RPMI8226 (cell line): ENCODE measurements at regions not wholly inside any gene's neighbourhood (a gene's known extent, or its start where the extent isn't known, plus 50 kb on each side); places are given as distances from the start of the nearest gene placed in this dataset.
"Not testable (repeated sequence)": the region's sequence is repeated elsewhere in the genome, so short reads cannot be mapped to it uniquely, and the experiment has no call there.

Experiments
- DNase-seq: peaks from one replicate; pipeline ENCODE4 v3.0.0-alpha.2; 2015

- no peak for DNase-seq
Observed at GRCh38 chr10:45199205-45199740, 116.1 kb downstream of the OR13A1 start.

- DNase-seq, result no peak
Observed at GRCh38 chr10:45201271-45201670, 114.1 kb downstream of the OR13A1 start.

- no peak for DNase-seq
Observed at GRCh38 chr10:45202242-45202641, 113.2 kb downstream of the OR13A1 start.

GRCh38 chr10:45204954-45205775 lies 110.2 kb downstream of the OR13A1 start:
- no peak for DNase-seq

GRCh38 chr10:45209888-45210287 lies 105.5 kb downstream of the OR13A1 start:
- no peak for DNase-seq

- DNase-seq, result no peak
Observed at GRCh38 chr10:45211576-45211975, 103.8 kb downstream of the OR13A1 start.

- no peak for DNase-seq
Observed at GRCh38 chr10:45219416-45219815, 96.0 kb downstream of the OR13A1 start.

GRCh38 chr10:45220931-45221330 lies 94.5 kb downstream of the OR13A1 start:
- DNase-seq, result no peak

- no peak for DNase-seq
Observed at GRCh38 chr10:45224219-45224841, 91.1 kb downstream of the OR13A1 start.

GRCh38 chr10:45227042-45227441 lies 88.4 kb downstream of the OR13A1 start:
- DNase-seq, result no peak

- DNase-seq, result no peak
Observed at GRCh38 chr10:45227456-45227855, 88.0 kb downstream of the OR13A1 start.

GRCh38 chr10:45229823-45230222 lies 85.6 kb downstream of the OR13A1 start:
- no peak for DNase-seq

GRCh38 chr10:45235260-45235769 lies 80.1 kb downstream of the OR13A1 start:
- peak; percentile 69 for DNase-seq

- DNase-seq, result no peak
Observed at GRCh38 chr10:45235798-45236220, 79.6 kb downstream of the OR13A1 start.

- DNase-seq, result no peak
Observed at GRCh38 chr10:45238896-45239295, 76.5 kb downstream of the OR13A1 start.

GRCh38 chr10:45239642-45240041 lies 75.8 kb downstream of the OR13A1 start:
- no peak for DNase-seq

GRCh38 chr10:45241865-45242520 lies 73.4 kb downstream of the OR13A1 start:
- DNase-seq, result no peak

GRCh38 chr10:45243261-45243660 lies 72.1 kb downstream of the OR13A1 start:
- no peak for DNase-seq

GRCh38 chr10:45246522-45246921 lies 68.9 kb downstream of the OR13A1 start:
- DNase-seq, result no peak

GRCh38 chr10:45249978-45250693 lies 65.3 kb downstream of the OR13A1 start:
- DNase-seq, result peak; percentile 74

- not testable (repeated sequence) for DNase-seq
Observed at GRCh38 chr10:45250694-45251075, 64.7 kb downstream of the OR13A1 start.
